H1 (cell line): ENCODE measurements at regions not wholly inside any gene's neighbourhood (a gene's known extent, or its start where the extent isn't known, plus 50 kb on each side); places are given as distances from the start of the nearest gene placed in this dataset.

Experiments used
- BRCA1 ChIP-seq: IDR thresholded peaks from 2 replicates; pipeline ENCODE4 v1.6.1; 2012; ENCODE audit warnings: low read depth, low read length, improper control_type of control experiment
- KDM1A ChIP-seq: fragments of 200-600, 300-600 bp; sonication (generic); IDR thresholded peaks from 2 replicates; pipeline ENCODE4 v1.7.1; 2016; ENCODE audit warnings: mild to moderate bottlenecking, low read length, borderline replicate concordance
- KDM4A ChIP-seq: IDR thresholded peaks from one replicate; pipeline ENCODE4 v1.7.1; 2012; ENCODE audit warnings: low read depth, mild to moderate bottlenecking, moderate library complexity, low read length, inconsistent platforms; ENCODE audit not compliant: severe bottlenecking
- KDM5A ChIP-seq: fragments of 200-600 bp; IDR thresholded peaks from 2 replicates; pipeline ENCODE4 v1.7.1; 2012; ENCODE audit warnings: mild to moderate bottlenecking, low read length, inconsistent platforms, mixed read lengths
- RXRA ChIP-seq: IDR thresholded peaks from 2 replicates; pipeline ENCODE4 v1.6.1; 2011; ENCODE audit warnings: low read depth, mild to moderate bottlenecking, low read length, moderate library complexity; ENCODE audit not compliant: insufficient read depth
- YY1 ChIP-seq: IDR thresholded peaks from 2 replicates; pipeline ENCODE4 v1.6.1; 2011; ENCODE audit warnings: low read depth, mild to moderate bottlenecking, low read length
- TF ChIP-seq, protein P1 (sequence below): fragments of 300-600 bp; sonication (generic); IDR thresholded peaks from 2 replicates; pipeline ENCODE4 v1.7.1; 2012; ENCODE audit warnings: low read length, moderate library complexity, mild to moderate bottlenecking, inconsistent platforms; ENCODE audit not compliant: insufficient replicate concordance
- TF ChIP-seq, protein P2 (sequence below): IDR thresholded peaks from 2 replicates; pipeline ENCODE4 v1.6.1; 2012; ENCODE audit warnings: inconsistent platforms

DNA sequence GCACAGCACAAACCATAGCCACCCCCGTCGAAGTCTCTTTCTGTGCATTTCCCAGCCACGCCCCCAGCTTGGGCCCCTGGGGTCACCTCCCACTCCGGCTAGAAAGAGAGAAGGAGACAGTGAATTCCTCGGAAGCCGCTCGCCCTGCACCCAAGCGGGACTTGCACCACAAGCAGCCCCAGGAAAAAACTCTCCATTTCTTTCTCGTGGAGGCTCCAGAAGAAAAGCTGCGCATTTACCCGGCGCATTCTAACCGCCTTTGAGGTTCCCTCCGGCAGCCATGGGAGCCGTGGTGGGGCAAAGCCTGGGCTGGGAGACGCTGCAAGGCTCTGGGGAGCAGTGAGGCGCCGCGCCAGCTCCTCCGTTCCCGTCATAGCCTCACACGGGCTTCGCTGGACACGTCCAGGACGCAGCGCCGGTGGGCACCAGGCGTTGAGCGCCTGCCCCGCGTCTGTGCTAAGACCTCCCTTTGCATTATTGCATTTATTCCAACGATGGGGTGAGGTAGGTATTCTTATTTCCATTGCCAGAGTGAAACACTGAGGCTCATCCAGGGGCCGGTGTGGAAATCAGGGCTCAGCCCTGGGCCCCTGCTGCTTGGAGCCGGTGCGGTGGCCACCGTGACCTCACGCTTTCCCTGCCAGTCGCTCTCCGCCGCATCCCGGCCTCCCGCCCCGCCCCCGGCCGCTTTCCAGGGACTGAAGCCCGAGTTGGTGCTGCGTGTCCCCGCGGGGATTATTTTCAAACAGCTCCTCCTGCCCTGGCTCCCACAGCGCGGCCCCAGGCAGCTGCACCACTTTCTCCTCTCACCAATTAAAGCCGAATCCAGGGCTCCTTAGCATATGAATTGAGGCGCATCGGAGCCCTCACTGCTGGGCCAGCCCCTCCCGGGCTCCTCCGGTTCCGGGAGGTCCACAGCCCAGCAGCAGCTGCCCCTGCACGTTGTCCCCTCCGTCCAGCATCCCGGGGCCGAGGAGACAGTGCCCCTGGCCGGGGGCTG lies 148.3 kb upstream of the AFDN start (continued):
- TF ChIP-seq BRCA1 (no peak), YY1 (no peak), RXRA (no peak), KDM5A (no peak), KDM4A (peak; percentile 70), KDM1A (no peak)
- TF ChIP-seq, protein P1, sequence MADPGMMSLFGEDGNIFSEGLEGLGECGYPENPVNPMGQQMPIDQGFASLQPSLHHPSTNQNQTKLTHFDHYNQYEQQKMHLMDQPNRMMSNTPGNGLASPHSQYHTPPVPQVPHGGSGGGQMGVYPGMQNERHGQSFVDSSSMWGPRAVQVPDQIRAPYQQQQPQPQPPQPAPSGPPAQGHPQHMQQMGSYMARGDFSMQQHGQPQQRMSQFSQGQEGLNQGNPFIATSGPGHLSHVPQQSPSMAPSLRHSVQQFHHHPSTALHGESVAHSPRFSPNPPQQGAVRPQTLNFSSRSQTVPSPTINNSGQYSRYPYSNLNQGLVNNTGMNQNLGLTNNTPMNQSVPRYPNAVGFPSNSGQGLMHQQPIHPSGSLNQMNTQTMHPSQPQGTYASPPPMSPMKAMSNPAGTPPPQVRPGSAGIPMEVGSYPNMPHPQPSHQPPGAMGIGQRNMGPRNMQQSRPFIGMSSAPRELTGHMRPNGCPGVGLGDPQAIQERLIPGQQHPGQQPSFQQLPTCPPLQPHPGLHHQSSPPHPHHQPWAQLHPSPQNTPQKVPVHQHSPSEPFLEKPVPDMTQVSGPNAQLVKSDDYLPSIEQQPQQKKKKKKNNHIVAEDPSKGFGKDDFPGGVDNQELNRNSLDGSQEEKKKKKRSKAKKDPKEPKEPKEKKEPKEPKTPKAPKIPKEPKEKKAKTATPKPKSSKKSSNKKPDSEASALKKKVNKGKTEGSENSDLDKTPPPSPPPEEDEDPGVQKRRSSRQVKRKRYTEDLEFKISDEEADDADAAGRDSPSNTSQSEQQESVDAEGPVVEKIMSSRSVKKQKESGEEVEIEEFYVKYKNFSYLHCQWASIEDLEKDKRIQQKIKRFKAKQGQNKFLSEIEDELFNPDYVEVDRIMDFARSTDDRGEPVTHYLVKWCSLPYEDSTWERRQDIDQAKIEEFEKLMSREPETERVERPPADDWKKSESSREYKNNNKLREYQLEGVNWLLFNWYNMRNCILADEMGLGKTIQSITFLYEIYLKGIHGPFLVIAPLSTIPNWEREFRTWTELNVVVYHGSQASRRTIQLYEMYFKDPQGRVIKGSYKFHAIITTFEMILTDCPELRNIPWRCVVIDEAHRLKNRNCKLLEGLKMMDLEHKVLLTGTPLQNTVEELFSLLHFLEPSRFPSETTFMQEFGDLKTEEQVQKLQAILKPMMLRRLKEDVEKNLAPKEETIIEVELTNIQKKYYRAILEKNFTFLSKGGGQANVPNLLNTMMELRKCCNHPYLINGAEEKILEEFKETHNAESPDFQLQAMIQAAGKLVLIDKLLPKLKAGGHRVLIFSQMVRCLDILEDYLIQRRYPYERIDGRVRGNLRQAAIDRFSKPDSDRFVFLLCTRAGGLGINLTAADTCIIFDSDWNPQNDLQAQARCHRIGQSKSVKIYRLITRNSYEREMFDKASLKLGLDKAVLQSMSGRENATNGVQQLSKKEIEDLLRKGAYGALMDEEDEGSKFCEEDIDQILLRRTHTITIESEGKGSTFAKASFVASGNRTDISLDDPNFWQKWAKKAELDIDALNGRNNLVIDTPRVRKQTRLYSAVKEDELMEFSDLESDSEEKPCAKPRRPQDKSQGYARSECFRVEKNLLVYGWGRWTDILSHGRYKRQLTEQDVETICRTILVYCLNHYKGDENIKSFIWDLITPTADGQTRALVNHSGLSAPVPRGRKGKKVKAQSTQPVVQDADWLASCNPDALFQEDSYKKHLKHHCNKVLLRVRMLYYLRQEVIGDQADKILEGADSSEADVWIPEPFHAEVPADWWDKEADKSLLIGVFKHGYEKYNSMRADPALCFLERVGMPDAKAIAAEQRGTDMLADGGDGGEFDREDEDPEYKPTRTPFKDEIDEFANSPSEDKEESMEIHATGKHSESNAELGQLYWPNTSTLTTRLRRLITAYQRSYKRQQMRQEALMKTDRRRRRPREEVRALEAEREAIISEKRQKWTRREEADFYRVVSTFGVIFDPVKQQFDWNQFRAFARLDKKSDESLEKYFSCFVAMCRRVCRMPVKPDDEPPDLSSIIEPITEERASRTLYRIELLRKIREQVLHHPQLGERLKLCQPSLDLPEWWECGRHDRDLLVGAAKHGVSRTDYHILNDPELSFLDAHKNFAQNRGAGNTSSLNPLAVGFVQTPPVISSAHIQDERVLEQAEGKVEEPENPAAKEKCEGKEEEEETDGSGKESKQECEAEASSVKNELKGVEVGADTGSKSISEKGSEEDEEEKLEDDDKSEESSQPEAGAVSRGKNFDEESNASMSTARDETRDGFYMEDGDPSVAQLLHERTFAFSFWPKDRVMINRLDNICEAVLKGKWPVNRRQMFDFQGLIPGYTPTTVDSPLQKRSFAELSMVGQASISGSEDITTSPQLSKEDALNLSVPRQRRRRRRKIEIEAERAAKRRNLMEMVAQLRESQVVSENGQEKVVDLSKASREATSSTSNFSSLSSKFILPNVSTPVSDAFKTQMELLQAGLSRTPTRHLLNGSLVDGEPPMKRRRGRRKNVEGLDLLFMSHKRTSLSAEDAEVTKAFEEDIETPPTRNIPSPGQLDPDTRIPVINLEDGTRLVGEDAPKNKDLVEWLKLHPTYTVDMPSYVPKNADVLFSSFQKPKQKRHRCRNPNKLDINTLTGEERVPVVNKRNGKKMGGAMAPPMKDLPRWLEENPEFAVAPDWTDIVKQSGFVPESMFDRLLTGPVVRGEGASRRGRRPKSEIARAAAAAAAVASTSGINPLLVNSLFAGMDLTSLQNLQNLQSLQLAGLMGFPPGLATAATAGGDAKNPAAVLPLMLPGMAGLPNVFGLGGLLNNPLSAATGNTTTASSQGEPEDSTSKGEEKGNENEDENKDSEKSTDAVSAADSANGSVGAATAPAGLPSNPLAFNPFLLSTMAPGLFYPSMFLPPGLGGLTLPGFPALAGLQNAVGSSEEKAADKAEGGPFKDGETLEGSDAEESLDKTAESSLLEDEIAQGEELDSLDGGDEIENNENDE, result no peak
- TF ChIP-seq, protein P2, sequence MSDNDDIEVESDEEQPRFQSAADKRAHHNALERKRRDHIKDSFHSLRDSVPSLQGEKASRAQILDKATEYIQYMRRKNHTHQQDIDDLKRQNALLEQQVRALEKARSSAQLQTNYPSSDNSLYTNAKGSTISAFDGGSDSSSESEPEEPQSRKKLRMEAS, result no peak
